Ramos (cell line): ENCODE measurements at regions not wholly inside any gene's neighbourhood (a gene's known extent, or its start where the extent isn't known, plus 50 kb on each side); places are given as distances from the start of the nearest gene placed in this dataset.
"Not testable (repeated sequence)": the region's sequence is repeated elsewhere in the genome, so short reads cannot be mapped to it uniquely, and the experiment has no call there.

Experiments used
- in situ Hi-C: fragments of 300-500 bp; cut with MboI; formaldehyde crosslinking; loops from one replicate; pipeline ENCODE4 v1.14.3; 2022; ENCODE audit warnings: low sequenced_read_pairs; ENCODE audit not compliant: unreplicated experiment

DNA sequence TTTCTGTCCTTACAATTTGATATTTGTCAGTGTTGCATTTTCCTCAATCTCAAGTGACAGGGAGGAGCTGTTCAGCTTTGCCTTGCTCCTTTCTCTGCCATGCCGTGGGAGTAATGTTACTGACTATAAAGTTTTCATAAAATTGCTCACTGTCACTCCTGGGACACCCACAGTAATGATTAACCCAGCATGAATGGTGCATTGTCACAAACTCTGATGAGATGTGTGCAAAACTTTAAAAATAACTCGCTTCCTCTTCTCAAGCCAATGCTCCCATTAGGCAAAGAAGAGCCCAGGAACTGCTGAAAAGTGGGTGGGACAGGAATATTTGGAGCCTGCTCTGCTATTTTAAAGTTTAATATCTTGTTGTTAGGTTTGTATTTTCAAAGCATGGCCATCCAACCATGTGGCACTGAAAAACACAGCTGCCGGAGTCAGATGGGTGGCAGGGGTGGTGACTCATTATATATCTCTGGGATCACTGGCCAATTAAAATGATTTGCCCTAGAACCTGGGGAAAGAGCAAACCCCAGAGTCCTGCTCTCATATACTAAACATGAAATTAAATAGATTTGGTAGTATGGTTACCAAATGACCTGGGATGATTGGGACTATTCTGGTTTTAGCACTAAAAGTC is 260.1 kb downstream of the BTBD3 start:
- in situ Hi-C loops = no loop called here

- in situ Hi-C loops = no loop called here
Observed at GRCh38 chr20:12179692-12180091, 262.0 kb downstream of the BTBD3 start.

DNA sequence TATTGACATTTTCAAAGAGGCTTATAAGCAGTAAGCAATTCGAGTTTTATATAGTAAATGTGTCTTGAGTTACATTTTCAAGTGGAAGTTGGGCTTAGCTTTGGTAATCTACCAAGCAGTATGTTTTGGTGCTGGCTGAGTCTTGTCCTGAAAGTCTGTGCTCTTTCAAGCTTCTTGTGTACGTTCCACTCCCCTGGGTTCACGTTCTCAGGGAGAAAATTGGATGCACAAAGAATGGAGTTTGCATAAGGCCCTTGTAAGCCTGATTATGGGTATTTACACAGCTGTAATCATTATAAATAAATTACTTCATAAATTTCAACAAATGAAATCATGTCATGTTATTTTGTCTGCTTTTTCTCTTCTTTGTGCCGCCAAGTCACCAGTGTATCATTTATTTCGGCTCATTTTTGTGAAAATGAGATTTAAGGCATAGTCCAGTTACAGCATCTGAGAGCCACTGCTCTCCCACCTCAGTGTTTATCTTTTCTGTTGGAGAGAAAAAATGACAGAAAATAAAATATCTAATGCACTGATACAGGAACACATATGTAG is 262.5 kb downstream of the BTBD3 start:
- in situ Hi-C loops = no loop called here

GRCh38 chr20:12198281-12198680 is 280.6 kb downstream of the BTBD3 start:
- in situ Hi-C loops = no loop called here

DNA sequence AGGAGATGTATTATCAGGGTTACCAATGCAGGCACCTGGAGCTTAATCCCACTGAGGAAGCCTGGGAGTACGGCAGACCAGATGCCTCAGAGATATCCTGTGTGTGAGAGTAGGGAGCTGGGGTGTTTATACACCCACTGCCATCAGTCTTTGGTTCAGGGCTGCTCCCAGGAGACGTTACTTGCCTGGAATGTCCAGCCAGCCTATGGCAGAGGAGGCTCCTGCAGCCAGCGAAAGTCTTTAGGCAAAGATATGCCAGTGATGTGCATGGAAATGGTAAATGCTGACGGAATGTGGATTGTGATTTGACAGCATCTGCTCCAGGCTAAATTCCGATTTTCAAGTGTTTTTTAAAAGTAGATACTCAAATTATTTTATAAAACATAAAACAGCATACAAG is 282.0 kb downstream of the BTBD3 start:
- in situ Hi-C loops = no loop called here

GRCh38 chr20:12201289-12201991 is 283.7 kb downstream of the BTBD3 start:
- in situ Hi-C loops = no loop called here

- in situ Hi-C loops = no loop called here
Observed at GRCh38 chr20:12203399-12203798, 285.7 kb downstream of the BTBD3 start.

DNA sequence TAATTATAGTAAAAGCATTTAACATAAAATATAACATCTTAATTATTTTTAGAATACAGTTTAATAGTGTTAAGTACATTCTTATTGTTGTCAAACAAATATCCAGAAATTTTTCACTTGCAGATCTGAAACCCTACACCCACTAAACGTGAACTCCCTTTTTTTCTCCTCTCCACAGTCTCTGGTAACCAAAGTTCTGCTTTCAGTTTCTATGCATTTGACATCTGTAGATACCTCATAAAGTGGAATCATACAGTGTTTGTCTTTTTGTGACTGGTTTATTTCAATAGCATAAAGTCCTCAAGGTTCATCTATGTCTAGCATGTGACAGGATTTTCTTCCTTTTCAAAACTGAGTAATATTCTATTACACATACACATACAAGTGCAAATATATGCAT is 286.3 kb downstream of the BTBD3 start:
- in situ Hi-C loops = no loop called here

DNA sequence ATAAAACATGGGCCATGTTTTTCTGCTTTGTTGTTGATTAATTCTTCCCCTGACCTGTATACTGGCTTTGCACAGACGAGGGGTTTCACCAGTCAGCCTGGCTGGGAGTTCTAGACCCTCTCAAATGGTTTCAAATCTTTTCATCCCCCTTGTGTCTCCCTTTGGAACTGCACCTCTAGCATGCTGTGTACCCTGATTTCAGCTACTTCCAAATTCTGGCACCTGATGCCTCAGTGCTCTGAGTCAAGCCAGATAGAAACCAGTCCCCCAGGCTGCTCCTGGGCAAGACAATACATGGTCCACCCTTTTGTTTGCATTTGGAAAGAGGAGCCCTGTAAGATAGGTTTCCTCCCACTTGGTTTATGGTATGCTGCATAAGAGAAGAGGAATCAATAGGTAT is 290.2 kb downstream of the BTBD3 start:
- in situ Hi-C loops = no loop called here

DNA sequence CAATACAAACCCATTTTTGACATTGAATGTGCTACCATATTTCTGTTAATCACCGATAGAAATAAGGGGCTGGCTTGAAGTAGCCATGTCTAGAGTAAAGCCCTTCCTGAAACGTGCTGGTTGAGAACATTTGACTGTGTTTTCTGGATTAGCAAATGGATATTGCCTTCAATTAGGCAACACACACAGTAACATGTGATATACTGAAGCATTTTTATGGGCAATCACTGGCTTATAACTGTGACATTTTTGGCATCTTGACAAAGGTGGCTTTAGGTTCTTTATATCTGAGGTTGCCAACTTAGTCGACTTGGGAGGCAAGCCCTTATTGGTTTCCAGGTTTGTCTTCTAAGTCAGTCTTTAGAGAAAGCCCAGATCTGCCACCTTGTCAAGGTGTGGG is 292.9 kb downstream of the BTBD3 start:
- in situ Hi-C loops = no loop called here

- in situ Hi-C loops = no loop called here
Observed at GRCh38 chr20:12211361-12211760, 293.7 kb downstream of the BTBD3 start.

- in situ Hi-C loops = no loop called here
Observed at GRCh38 chr20:12217382-12217781, 299.7 kb downstream of the BTBD3 start.

DNA sequence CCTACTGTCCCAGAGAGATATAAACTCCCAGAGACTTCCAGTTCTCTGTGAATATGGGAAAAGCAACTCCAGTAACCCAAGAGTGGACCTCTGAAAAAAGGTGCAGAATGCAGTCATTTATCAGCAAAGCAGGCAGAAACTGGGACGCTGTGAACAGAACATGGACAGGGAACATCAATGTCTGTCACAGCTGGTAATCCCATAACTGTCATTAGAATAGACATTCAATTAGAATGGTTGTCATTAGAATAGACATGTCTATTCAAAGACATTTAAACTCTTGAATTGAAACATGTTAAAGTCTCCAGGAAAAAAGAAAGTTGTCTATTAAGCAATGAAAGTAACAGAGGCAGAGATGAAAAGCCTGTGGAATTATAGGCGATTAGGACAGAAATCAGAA is 302.1 kb downstream of the BTBD3 start:
- in situ Hi-C loops = no loop called here

- in situ Hi-C loops = no loop called here
Observed at GRCh38 chr20:12223057-12223456, 305.4 kb downstream of the BTBD3 start.

- in situ Hi-C loops = no loop called here
Observed at GRCh38 chr20:12225898-12226297, 308.2 kb downstream of the BTBD3 start.

GRCh38 chr20:12229891-12230290 is 312.2 kb downstream of the BTBD3 start:
- in situ Hi-C loops = no loop called here

DNA sequence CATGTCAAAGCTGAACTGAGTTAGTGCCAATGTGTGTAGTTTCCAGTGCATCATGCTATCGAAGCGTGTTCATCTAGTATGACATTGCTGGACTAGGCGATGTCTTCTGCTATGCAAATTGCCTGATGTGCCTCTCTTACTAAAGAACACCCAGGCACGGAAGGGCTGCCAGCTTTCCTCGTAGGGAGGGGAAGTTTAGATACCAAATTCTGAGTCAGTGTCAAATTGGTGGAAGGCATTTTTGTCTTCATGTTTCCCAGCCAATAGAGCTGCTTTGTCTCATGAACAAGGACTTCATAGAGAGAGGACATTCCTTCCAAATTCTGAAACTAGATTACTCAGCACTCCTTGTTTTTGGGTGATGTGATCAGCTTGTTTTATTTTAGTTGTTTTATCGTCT is 320.1 kb downstream of the BTBD3 start:
- in situ Hi-C loops = no loop called here

GRCh38 chr20:12241065-12241464 is 323.4 kb downstream of the BTBD3 start:
- in situ Hi-C loops = no loop called here

GRCh38 chr20:12243327-12243726 is 325.6 kb downstream of the BTBD3 start:
- in situ Hi-C loops = no loop called here

DNA sequence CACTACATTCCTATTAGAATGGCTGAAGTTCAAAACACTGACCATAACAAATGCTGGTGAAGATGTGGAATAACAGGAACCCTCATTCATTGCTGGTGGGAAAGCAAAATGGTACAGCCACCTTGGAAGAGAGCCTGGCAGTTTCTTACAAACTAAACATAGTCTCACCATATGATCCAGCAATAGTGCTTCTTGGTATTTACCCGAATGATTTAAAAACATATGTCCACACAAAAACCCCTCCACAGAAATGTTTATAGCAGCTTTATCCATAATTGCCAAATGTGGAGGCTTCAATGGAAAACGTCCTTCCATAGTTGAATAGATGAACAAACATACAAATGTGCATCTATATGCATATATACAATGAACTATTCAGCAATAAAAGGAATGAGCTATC is 330.8 kb downstream of the BTBD3 start:
- in situ Hi-C loops = no loop called here

DNA sequence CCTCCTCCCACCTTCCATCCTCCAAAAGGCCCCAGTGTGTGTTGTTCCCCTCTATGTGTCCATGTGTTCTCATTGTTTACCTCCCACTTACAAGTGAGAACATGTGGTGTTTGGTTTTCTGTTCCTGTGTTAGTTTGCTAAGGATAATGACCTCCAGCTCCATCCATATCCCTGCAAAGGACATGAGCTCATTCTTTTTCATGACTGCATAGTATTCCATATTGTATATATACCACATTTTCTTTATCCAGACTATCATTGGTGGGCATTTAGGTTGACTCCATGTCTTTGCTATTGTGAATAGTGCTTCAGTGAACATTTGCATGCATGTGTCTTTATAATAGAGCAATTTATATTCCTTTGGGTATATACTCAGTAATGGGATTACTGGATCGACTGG is 333.0 kb downstream of the BTBD3 start:
- in situ Hi-C loops = not testable (repeated sequence)

DNA sequence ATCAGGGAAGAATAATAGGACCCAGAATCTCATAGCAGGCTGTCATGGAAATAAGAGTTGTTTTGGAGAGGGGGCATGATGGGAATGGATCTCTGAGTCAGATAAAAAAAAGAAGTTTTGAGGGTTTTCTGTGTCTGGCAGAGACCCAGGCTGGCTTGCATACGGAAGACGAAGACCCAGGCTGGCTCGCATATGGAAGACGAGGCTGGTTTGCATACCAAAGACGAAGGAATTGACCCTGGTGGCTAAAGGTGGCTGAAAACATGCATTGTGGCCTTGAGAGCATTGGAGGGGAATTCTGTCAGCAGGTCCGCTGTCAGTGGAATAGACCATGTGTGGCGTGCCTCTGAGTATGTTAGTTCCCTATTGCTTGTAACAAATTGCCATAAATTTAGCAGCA is 335.1 kb downstream of the BTBD3 start:
- in situ Hi-C loops = no loop called here
